Fibroblast of villous mesenchyme (primary cell): ENCODE measurements at regions not wholly inside any gene's neighbourhood (a gene's known extent, or its start where the extent isn't known, plus 50 kb on each side); places are given as distances from the start of the nearest gene placed in this dataset.
A peak's percentile ranks its signal among the peaks of the same experiment; 100 is the strongest.

Experiments
- DNase-seq: peaks from one replicate; pipeline ENCODE4 v3.0.0-alpha.2; 2010; ENCODE audit warnings: low read depth
- H3K4me3 ChIP-seq: 2 replicates; pipeline ENCODE4 v1.5.1; 2011; ENCODE audit warnings: low read depth, mild to moderate bottlenecking, low read length
- TF ChIP-seq, protein P1 (sequence below): IDR thresholded peaks from 2 replicates; pipeline ENCODE4 v1.5.1; 2012; ENCODE audit warnings: low read depth, mild to moderate bottlenecking, low read length; ENCODE audit not compliant: insufficient read depth

DNA sequence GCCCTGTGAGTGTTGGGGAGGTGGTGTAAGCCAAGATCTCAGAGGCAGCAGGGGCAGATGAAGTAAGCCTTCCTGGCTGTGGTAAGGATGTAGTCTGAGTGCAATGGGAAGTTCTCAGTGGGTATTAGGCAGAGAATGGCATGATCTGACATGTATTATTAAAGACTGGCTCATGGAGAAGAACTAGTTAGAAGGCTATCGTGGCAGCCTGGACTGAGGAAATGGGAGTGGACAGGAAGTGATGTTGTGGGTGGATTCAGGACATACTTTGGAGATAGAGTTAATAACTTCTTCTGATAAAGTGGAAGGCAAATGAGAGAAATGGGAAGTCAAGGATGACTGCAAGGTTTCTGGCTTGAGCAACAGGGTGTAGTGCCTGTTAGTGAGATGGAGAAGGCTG, 250.9 kb upstream of the CFAP20DC start:
- DNase-seq, result no peak
- TF ChIP-seq, protein P1, sequence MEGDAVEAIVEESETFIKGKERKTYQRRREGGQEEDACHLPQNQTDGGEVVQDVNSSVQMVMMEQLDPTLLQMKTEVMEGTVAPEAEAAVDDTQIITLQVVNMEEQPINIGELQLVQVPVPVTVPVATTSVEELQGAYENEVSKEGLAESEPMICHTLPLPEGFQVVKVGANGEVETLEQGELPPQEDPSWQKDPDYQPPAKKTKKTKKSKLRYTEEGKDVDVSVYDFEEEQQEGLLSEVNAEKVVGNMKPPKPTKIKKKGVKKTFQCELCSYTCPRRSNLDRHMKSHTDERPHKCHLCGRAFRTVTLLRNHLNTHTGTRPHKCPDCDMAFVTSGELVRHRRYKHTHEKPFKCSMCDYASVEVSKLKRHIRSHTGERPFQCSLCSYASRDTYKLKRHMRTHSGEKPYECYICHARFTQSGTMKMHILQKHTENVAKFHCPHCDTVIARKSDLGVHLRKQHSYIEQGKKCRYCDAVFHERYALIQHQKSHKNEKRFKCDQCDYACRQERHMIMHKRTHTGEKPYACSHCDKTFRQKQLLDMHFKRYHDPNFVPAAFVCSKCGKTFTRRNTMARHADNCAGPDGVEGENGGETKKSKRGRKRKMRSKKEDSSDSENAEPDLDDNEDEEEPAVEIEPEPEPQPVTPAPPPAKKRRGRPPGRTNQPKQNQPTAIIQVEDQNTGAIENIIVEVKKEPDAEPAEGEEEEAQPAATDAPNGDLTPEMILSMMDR, result no peak
- H3K4me3 ChIP-seq, result no peak overlapping the region

DNA sequence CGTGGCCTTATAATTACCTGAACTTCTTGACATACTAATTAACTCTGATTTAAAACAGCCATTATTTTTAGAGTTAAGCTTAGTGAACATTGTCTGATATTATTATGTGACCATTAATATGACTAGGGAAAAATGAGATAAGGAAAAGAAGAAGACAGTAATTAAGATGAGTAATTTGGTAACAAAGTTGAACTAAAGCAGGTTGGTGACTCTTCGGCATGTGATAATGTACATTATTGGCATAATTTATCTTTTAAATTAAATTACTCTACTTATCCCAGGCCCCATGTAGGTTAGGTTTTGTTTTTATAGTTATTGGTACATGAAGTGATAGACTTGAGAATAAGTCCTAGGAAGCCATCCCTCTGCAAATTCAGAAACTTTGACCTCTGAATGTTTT, 249.7 kb upstream of the CFAP20DC start:
- no peak for DNase-seq
- TF ChIP-seq, protein P1, result no peak
- H3K4me3 ChIP-seq, result no peak overlapping the region

DNA sequence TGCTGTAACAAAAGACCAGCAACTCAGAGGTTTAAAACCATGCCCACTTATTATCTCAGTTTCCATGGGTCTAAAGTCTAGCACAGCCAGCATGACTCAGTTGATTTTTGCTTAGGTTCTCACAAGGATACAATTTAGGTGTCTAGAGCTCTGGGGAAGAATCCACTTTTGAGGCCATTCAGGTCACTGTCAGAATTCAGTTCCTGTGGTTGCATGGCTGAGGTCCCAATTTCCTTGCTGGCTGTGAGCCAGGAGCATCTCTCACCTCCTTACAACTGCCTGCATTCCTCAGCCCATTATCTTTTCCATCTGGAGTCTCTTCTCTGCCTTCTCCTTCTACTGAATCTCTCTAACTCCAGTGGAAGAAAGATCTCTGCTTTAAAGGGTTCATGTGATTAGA, 240.5 kb upstream of the CFAP20DC start:
- no peak for DNase-seq
- TF ChIP-seq, protein P1, result no peak
- no peak overlapping the region for H3K4me3 ChIP-seq

DNA sequence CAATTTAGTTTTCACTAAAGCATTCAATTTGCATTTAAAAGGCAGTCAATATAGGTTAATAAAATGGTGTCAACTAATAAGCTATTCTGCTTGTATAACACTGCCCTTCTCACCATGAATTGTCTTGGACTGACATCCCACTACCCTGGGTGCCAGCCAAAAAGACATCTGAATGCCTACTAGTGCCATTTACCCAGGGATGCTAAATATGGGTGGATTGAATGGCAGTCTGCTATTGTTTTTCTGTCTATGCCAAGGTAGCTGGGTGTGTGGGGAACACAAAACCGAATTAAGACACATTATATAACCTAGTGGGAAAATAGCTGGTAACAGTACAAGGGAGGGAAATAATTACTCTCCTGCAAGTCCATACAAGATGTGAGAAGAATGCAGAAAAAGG, 240.0 kb upstream of the CFAP20DC start:
- no peak for DNase-seq
- TF ChIP-seq, protein P1, result no peak
- H3K4me3 ChIP-seq, result no peak overlapping the region

DNA sequence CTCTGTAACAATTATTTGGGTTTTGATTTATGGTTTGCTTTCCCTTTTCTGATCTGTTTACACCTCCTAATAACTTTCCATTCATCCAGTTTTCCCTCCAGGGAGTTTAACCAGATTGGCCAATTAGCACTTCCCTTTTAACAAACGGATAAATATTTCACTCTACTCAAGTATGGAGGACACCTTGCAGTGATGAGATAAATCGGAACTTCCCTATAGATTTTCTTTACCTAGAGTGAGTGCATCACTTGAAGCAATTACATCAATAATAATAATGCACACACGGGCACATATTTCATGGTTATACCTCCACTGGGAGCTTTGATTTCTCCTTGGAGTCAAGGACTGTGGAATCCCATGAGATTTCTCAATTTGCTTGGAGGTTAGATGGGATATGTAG, 239.1 kb upstream of the CFAP20DC start:
- no peak for DNase-seq
- H3K4me3 ChIP-seq, result no peak overlapping the region
- TF ChIP-seq, protein P1, result no peak

DNA sequence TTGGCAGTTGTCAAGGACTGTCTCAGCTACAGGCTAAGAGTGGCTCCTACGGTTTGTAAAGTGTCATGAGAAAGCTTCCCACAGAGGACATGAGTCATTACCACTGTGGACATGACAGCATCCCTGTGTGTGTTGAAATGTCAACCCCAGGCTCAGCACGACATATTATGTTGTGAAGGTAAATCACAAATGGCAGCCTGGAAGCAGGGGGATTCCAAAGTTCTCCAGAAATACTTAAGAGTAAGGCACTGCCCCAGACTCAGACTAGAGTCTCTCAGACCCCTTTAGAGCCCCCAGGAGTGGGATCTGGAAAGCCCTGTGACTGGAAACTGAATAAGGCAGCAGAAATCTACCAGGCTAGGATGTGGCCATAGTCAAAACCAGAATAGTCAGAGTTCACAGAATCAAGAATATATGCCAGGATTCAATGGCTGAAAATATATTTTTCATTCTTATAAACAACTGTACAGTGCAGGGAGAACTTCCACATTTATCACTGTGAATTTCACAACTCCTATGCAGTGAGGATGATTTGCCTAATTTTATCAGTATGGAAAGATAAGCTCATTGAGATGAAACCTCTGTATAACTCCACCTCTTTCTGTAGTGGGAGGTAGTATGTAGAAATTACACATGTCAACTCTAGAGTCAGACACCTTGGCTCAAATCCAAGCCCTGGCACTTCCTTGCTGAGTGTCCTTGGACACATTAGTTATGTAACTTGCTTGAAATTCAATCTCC, 237.1 kb upstream of the CFAP20DC start:
- TF ChIP-seq, protein P1, result no peak

DNA sequence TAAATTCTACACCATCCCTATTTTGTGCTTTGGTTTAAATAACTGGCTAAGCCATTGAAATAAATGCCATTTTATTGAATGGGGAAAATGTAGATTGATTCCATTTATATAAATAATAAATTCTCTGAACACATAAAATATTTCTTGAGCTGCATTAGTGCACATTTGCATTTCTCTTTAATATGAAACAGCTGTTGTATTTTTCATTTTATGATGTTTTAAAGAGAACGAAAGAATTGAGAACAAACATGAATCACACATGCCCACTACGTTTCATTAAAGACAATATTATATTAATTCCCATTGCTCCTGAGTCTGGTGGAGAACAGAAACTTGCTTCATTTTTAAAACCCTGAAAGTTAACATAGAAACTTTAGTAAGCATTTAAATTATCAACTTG, 235.7 kb upstream of the CFAP20DC start:
- no peak overlapping the region for H3K4me3 ChIP-seq
- peak; percentile 4 for DNase-seq
- TF ChIP-seq, protein P1, result no peak

More for the DNA sequence above, 237.1 kb upstream of the CFAP20DC start:
- no peak overlapping the region for H3K4me3 ChIP-seq
- peak; percentile 24 for DNase-seq
